ENCODE measurements at regions not wholly inside any gene's neighbourhood (a gene's known extent, or its start where the extent isn't known, plus 50 kb on each side); places are given as distances from the start of the nearest gene placed in this dataset.

DNA sequence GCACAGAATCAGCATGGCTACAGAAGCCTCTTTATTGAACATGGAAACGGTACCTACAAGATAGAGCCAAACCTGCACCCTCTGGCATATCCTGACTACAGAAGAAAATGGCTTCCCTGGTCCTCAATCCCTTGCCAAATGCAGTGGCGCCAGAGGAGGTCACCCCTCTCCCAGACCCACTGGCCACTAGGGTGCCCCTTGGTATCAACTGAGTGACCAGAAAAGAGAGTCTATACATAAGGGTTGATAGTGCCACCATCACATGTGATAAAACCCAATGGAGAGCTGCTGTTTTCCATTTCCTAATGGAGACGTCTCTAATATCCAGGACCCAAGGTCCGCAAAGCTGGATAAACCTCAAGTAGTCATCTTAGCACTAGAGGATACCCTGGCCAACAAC is 52.7 kb upstream of the ALK start:
- FAIRE-seq (no peak), DNase-seq (ENCODE audit: low spot score) (no peak)

- no peak for DNase-seq (ENCODE audit: low spot score)
- no peak for FAIRE-seq
Observed at GRCh38 chr2:29977284-29977683, 55.9 kb upstream of the ALK start.

GRCh38 chr2:29981402-29981801 is 60.0 kb upstream of the ALK start:
- no peak for DNase-seq (ENCODE audit: low spot score)
- FAIRE-seq = no peak

- no peak for FAIRE-seq
- DNase-seq (ENCODE audit: low spot score) = no peak
Observed at GRCh38 chr2:29983308-29983707, 61.9 kb upstream of the ALK start.

GRCh38 chr2:29987146-29987545 is 65.8 kb upstream of the ALK start:
- FAIRE-seq (no peak), DNase-seq (ENCODE audit: low spot score) (no peak)

DNA sequence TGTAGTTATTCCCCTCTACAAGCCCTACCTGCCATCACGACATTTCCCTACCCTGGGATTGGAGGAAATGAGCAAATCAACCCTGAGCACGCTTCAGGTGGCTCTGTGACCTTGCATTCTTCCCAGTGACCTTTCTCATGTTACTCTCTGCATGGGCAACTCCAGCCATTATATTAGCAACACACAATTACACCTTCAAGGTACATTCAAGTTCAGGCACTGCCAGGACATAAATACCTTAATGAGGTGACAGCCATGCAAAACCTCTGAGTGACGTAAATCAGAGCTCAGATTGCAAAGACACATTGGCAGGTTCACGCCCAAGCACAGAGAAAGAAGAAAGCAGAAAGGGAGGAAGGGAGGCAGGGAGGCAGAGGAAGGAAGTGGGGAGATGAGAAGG is 68.7 kb upstream of the ALK start:
- FAIRE-seq = no peak

GRCh38 chr2:29991086-29991485 is 69.7 kb upstream of the ALK start:
- FAIRE-seq = no peak
- DNase-seq (ENCODE audit: low spot score) = no peak

More for the DNA sequence above, 68.7 kb upstream of the ALK start:
- no peak for DNase-seq (ENCODE audit: low spot score)

DNA sequence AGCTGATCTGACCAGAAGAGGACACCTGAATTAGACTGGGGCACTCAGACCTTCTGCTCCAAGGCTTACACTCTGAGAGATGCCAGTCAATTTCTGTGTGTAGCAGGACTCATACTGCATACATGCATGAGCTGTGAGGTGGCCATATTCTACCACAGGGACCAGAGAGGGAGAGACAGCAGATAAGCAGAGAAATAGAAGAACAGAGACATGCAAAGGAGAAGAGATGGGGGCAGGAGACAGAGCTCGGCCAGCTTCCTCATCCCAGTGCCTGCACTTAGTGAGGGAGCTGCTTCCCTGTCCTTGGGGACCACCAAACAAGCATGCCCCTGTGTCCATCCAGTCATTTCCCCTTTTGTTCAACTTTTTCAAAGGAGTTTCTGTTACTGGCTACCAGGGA is 73.9 kb upstream of the ALK start:
- DNase-seq (ENCODE audit: low spot score) (no peak), FAIRE-seq (no peak)

GRCh38 chr2:30003128-30003527 is 81.7 kb upstream of the ALK start:
- FAIRE-seq = no peak
- no peak for DNase-seq (ENCODE audit: low spot score)

GRCh38 chr2:30022444-30023071 is 101.2 kb upstream of the ALK start:
- DNase-seq (ENCODE audit: low spot score) = no peak
- FAIRE-seq = no peak

DNA sequence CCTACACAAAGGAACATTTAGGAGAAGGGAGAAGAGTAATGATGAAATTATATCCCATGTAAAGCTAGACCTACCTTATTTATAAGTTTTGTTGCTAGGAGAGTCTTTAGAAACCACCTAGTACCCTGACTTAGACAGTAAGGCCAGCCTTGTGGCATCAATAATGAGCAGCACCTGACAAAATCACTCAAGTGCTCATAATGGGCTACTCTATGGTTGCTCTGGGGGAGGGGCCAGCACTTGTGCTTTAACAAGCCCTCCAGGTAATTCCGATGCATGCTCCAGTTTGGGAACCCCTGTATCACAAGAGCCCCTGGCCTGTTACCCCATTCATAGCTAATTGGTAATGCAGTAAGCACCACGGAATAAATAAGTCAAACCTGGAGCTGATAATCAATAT is 102.9 kb upstream of the ALK start:
- DNase-seq (ENCODE audit: low spot score) (no peak), FAIRE-seq (no peak)

GRCh38 chr2:30026091-30027055 is 105.0 kb upstream of the ALK start:
- FAIRE-seq (no peak), DNase-seq (ENCODE audit: low spot score) (peak; percentile 87)

DNA sequence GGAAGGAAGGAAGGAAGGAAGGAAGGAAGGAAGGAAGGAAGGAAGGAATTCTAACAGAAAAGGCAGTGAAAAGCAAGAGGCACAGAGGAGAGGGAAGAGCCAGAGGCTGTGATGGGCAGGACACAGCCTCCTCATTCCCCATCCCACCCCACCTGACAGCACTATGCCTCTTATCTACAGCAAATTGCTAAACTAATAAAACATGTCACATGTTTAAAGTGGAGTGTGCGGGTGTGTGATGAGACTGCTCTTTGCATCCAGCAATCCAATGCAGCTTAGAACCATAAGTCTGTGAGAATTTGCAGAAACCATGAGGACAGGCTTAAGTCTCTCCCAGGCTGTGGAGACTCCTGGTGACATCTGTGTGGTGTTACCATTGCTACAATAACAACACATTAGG is 108.4 kb upstream of the ALK start:
- FAIRE-seq (no peak), DNase-seq (ENCODE audit: low spot score) (no peak)

DNA sequence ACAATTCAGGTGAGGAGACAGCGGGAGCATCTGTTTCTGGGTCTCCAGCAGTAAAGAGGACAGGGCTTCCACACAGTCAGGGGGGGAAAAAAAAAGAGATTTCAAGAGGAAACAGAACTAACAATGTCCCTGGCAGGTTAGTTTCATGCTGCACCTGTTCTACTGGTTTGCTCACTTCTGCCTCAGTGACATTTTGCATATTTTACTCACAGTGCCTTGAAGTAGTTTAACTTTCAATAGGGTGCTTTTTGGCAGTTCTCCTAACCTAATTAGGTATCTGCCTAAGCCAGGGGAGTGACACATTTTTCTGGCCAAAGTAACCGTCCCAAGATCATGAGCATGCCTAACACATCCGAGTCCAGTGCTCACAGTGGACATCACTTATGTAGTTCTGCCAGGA is 109.0 kb upstream of the ALK start:
- DNase-seq (ENCODE audit: low spot score) (no peak), FAIRE-seq (no peak)

- DNase-seq (ENCODE audit: low spot score) = no peak
- FAIRE-seq = no peak
Observed at GRCh38 chr2:30031184-30031583, 109.8 kb upstream of the ALK start.

DNA sequence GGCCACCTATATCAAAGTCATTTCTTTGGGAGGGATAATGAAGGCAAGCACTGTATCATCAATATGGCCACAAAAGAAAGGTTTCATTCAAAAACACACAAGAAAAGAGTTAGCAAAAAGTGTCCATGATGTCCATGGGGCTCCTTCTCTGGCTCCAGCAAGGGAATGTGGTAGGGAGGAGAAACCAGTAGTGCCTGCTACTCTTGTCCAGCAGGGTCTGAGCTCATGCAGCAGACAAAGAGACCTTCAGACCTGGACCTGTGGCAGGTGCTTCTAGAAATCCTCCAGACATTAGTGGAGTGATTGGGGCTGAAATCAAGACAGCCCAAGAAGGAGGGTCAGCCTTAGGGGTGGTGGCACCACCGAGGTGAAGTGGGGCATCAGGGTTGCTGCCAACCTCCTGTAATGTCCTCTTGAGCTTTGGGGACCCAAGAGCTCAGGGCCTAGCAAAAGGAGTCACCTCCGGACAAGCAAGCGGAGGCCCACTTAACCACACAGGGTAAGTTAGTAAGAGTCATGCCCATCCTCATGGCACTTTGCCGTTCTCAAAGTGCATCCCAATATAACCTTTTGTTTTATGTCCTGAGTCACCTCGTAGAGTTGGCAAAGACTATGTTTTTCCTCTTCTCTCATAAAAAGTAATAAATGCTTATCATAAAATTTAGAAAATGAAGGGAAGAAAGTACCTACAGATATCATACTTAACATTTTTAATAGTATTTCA is 112.6 kb upstream of the YPEL5 start:
- FAIRE-seq = no peak
- DNase-seq (ENCODE audit: low spot score) = no peak

GRCh38 chr2:30037016-30037415 is 109.8 kb upstream of the YPEL5 start:
- FAIRE-seq = peak; percentile 9
- no peak for DNase-seq (ENCODE audit: low spot score)

- FAIRE-seq = no peak
- DNase-seq (ENCODE audit: low spot score) = no peak
Observed at GRCh38 chr2:30038419-30038818, 108.4 kb upstream of the YPEL5 start.

DNA sequence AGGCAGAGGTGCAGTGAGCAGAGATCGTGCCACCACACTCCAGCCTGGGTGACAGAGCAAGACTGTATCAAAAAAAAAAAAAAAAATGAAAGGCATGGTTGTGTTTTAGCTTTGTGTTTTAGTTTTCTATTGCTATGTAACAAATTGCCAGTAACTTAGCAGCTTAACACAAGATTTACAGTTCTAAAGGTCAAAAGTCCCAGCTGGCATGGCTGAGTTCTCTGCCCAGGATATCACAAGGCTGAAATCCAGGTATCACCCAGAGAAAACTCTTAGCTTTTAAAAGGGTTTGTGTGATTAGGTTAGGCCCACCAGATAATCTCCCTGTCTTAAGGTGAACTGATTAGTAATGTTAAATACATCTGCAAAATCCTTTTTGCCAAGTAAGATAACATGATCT is 107.7 kb upstream of the YPEL5 start:
- no peak for FAIRE-seq

DNA sequence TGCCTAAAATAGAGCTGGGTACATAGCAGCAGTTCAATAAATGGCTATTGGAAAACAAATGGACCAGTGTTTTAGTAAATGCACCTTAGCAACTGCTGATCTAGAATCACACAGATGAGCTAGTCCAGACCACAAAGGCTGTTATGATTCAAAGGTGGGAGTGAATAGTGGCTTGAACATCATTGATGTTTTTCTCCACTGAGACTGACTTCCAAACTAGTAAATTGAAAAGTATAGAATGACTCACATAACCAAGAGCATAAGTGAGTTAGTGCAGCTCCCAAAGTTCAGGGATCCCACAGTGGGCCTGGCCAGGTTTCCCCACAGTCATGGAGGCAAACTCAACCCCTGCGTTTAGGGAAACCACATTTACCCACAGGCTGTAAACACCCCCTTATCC is 106.7 kb upstream of the YPEL5 start:
- FAIRE-seq = no peak

More for the DNA sequence above, 107.7 kb upstream of the YPEL5 start:
- DNase-seq (ENCODE audit: low spot score) = no peak

DNA sequence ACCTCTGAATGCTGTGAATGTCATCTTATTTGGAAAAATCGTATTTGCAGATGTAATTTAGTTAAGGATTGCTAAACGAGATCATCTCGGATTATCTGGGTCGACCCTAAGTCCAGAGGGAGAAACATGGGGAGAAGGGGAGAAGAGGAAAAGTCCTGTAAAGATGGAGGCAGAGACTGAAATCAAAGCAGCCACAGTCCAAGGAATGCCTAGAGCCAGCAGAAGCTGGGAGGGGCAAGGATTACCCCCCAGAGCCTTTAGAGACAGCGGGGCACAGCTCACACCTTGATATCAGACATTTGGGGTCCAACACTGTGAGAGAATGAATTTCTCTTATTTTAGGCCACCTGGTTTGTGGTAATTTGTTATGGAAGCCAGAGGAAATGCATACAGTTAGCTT is 104.9 kb upstream of the YPEL5 start:
- DNase-seq (ENCODE audit: low spot score) = no peak
- FAIRE-seq = no peak

More for the DNA sequence above, 106.7 kb upstream of the YPEL5 start:
- DNase-seq (ENCODE audit: low spot score) = no peak

DNA sequence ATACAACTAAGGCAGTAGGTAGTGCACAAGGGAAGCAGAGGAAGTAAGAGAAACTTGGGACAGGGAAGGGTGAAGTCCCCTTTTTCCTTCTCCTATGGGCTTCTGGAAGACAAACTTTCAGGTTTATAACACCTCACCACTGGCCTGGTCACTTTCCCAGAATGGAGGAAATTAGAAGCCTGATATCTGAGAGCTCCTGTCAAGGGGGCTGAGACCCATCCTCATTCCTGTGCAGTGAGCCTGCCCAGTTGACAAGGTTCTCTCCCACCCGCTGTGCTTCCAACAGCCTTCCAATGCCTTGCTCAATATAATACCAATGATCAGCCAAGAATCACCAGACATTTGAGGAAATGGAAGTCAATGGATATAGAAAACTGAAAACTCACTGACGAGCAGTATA is 100.4 kb upstream of the YPEL5 start:
- FAIRE-seq (no peak), DNase-seq (ENCODE audit: low spot score) (no peak)

All from urothelium cell line (cell line).